HAP-1 (cell line): ENCODE measurements at regions not wholly inside any gene's neighbourhood (a gene's known extent, or its start where the extent isn't known, plus 50 kb on each side); places are given as distances from the start of the nearest gene placed in this dataset.
"Not testable (repeated sequence)": the region's sequence is repeated elsewhere in the genome, so short reads cannot be mapped to it uniquely, and the experiment has no call there.

Source experiments
- DNase-seq, 2 experiments: peaks; one replicate each; pipeline ENCODE4 v3.0.0-alpha.2; 2016 to 2020; ENCODE audit warnings: low spot score in 2 of 2
- H3K27me3 ChIP-seq: fragments of 250-450 bp; sonication (Bioruptor Pico); 2 replicates; pipeline ENCODE4 v1.5.1; 2020; ENCODE audit warnings: low read depth, mild to moderate bottlenecking, moderate library complexity
- H3K36me3 ChIP-seq: fragments of 250-450 bp; sonication (Bioruptor Pico); replicated peaks from 2 replicates; pipeline ENCODE4 v1.5.1; 2020; ENCODE audit warnings: mild to moderate bottlenecking
- H3K4me1 ChIP-seq: fragments of 250-450 bp; sonication (Bioruptor Pico); 2 replicates; pipeline ENCODE4 v1.5.1; 2020; ENCODE audit warnings: mild to moderate bottlenecking
- H3K4me3 ChIP-seq: fragments of 250-450 bp; sonication (Bioruptor Pico); 2 replicates; pipeline ENCODE4 v1.5.1; 2020; ENCODE audit warnings: mild to moderate bottlenecking, moderate library complexity
- H3K9me3 ChIP-seq: fragments of 250-450 bp; sonication (Bioruptor Pico); 2 replicates; pipeline ENCODE4 v1.5.1; 2020; ENCODE audit warnings: mild to moderate bottlenecking, moderate library complexity
- in situ Hi-C: fragments of 300-500 bp; cut with MboI; formaldehyde crosslinking; loops from 3 replicates; pipeline ENCODE4 v1.14.3; 2020; ENCODE audit warnings: low sequenced_read_pairs, inconsistent platforms, mixed read lengths

GRCh38 chr21:19522381-19522780, 1118.8 kb upstream of the TMPRSS15 start:
- DNase-seq = no peak
- Histone ChIP-seq H3K4me1 (no peaks in the 10 kb centered on the region), H3K9me3 (no peaks in the 10 kb centered on the region), H3K36me3 (no peaks in the 10 kb centered on the region), H3K27me3 (no peaks in the 10 kb centered on the region), H3K4me3 (no peak overlapping the region)
- in situ Hi-C loops = no loop called here

GRCh38 chr21:19523061-19523460, 1119.5 kb upstream of the TMPRSS15 start:
- no peak overlapping the region for H3K4me3 ChIP-seq
- H3K4me1 ChIP-seq = no peaks in the 10 kb centered on the region
- H3K36me3 ChIP-seq = no peaks in the 10 kb centered on the region
- in situ Hi-C loops = no loop called here
- H3K9me3 ChIP-seq = no peaks in the 10 kb centered on the region
- H3K27me3 ChIP-seq = no peaks in the 10 kb centered on the region
- no peak for DNase-seq

- H3K36me3 ChIP-seq = no peaks in the 10 kb centered on the region
- H3K4me3 ChIP-seq = no peak overlapping the region
- in situ Hi-C loops = no loop called here
- H3K9me3 ChIP-seq = no peaks in the 10 kb centered on the region
- no peaks in the 10 kb centered on the region for H3K27me3 ChIP-seq
- DNase-seq = no peak
- H3K4me1 ChIP-seq = no peaks in the 10 kb centered on the region
Observed at GRCh38 chr21:19523746-19524145, 1120.2 kb upstream of the TMPRSS15 start.

- in situ Hi-C loops = no loop called here
- Histone ChIP-seq H3K36me3 (no peaks in the 10 kb centered on the region), H3K4me1 (no peaks in the 10 kb centered on the region), H3K9me3 (no peaks in the 10 kb centered on the region), H3K27me3 (no peaks in the 10 kb centered on the region), H3K4me3 (no peak overlapping the region)
- DNase-seq = no peak
Observed at GRCh38 chr21:19529031-19529430, 1125.4 kb upstream of the TMPRSS15 start.

GRCh38 chr21:19535356-19535755, 1131.8 kb upstream of the TMPRSS15 start:
- no peaks in the 10 kb centered on the region for H3K4me1 ChIP-seq
- no peaks in the 10 kb centered on the region for H3K36me3 ChIP-seq
- no peaks in the 10 kb centered on the region for H3K27me3 ChIP-seq
- H3K9me3 ChIP-seq = no peaks in the 10 kb centered on the region
- DNase-seq = no peak
- in situ Hi-C loops = no loop called here
- no peak overlapping the region for H3K4me3 ChIP-seq

GRCh38 chr21:19537116-19537515, 1133.5 kb upstream of the TMPRSS15 start:
- no peak overlapping the region for H3K4me3 ChIP-seq
- H3K9me3 ChIP-seq = no peaks in the 10 kb centered on the region
- no peaks in the 10 kb centered on the region for H3K4me1 ChIP-seq
- no peaks in the 10 kb centered on the region for H3K36me3 ChIP-seq
- H3K27me3 ChIP-seq = no peaks in the 10 kb centered on the region
- in situ Hi-C loops = no loop called here
- DNase-seq = no peak

- in situ Hi-C loops = no loop called here
Observed at GRCh38 chr21:19540287-19540686, 1136.7 kb upstream of the TMPRSS15 start.

GRCh38 chr21:19541602-19542001, 1138.0 kb upstream of the TMPRSS15 start:
- Histone ChIP-seq H3K9me3 (no peaks in the 10 kb centered on the region), H3K4me3 (no peak overlapping the region), H3K27me3 (no peaks in the 10 kb centered on the region), H3K36me3 (no peaks in the 10 kb centered on the region), H3K4me1 (no peaks in the 10 kb centered on the region)
- in situ Hi-C loops = no loop called here
- no peak for DNase-seq

More at GRCh38 chr21:19540287-19540686, 1136.7 kb upstream of the TMPRSS15 start:
- H3K27me3 ChIP-seq = no peaks in the 10 kb centered on the region
- H3K4me3 ChIP-seq = no peak overlapping the region
- no peaks in the 10 kb centered on the region for H3K4me1 ChIP-seq
- DNase-seq = no peak
- H3K9me3 ChIP-seq = no peaks in the 10 kb centered on the region
- H3K36me3 ChIP-seq = no peaks in the 10 kb centered on the region

- in situ Hi-C loops, H3K4me3 ChIP-seq, H3K27me3 ChIP-seq, H3K36me3 ChIP-seq, H3K9me3 ChIP-seq, H3K4me1 ChIP-seq: not testable (repeated sequence)
- peak in 1 of 2 experiments; percentile 7 for DNase-seq
Observed at GRCh38 chr21:19544493-19544892, 1140.9 kb upstream of the TMPRSS15 start.

GRCh38 chr21:19547951-19548840, 1144.6 kb upstream of the TMPRSS15 start:
- in situ Hi-C loops = no loop called here
- Histone ChIP-seq H3K27me3 (no peaks in the 10 kb centered on the region), H3K4me1 (no peaks in the 10 kb centered on the region), H3K4me3 (no peak overlapping the region), H3K36me3 (no peaks in the 10 kb centered on the region), H3K9me3 (no peaks in the 10 kb centered on the region)
- DNase-seq = no peak

- H3K4me3 ChIP-seq = no peak overlapping the region
- no peaks in the 10 kb centered on the region for H3K36me3 ChIP-seq
- DNase-seq = no peak
- no peaks in the 10 kb centered on the region for H3K9me3 ChIP-seq
- in situ Hi-C loops = no loop called here
- H3K27me3 ChIP-seq = no peaks in the 10 kb centered on the region
- H3K4me1 ChIP-seq = no peaks in the 10 kb centered on the region
Observed at GRCh38 chr21:19553919-19554615, 1150.5 kb upstream of the TMPRSS15 start.

GRCh38 chr21:19557046-19557445, 1153.5 kb upstream of the TMPRSS15 start:
- DNase-seq = no peak

GRCh38 chr21:19557488-19557887, 1153.9 kb upstream of the TMPRSS15 start:
- in situ Hi-C loops = no loop called here

More at GRCh38 chr21:19557046-19557445, 1153.5 kb upstream of the TMPRSS15 start:
- Histone ChIP-seq H3K36me3 (no peaks in the 10 kb centered on the region), H3K4me3 (no peak overlapping the region), H3K9me3 (no peaks in the 10 kb centered on the region), H3K27me3 (no peaks in the 10 kb centered on the region), H3K4me1 (no peaks in the 10 kb centered on the region)
- in situ Hi-C loops = no loop called here

GRCh38 chr21:19565587-19565986, 1162.0 kb upstream of the TMPRSS15 start:
- Histone ChIP-seq H3K27me3 (no peaks in the 10 kb centered on the region), H3K9me3 (no peaks in the 10 kb centered on the region), H3K4me1 (no peaks in the 10 kb centered on the region), H3K36me3 (no peaks in the 10 kb centered on the region), H3K4me3 (no peak overlapping the region)
- in situ Hi-C loops = no loop called here
- no peak for DNase-seq

More at GRCh38 chr21:19557488-19557887, 1153.9 kb upstream of the TMPRSS15 start:
- Histone ChIP-seq H3K4me1 (no peaks in the 10 kb centered on the region), H3K27me3 (no peaks in the 10 kb centered on the region), H3K36me3 (no peaks in the 10 kb centered on the region), H3K4me3 (no peak overlapping the region), H3K9me3 (no peaks in the 10 kb centered on the region)
- DNase-seq = no peak
